HG03097 (cell line): ENCODE measurements at regions not wholly inside any gene's neighbourhood (a gene's known extent, or its start where the extent isn't known, plus 50 kb on each side); places are given as distances from the start of the nearest gene placed in this dataset.

Experiments used
- ATAC-seq: cut with Tn5 transposase; IDR thresholded peaks from one replicate; pipeline ENCODE4 v1.9.1; 2021; ENCODE audit not compliant: unreplicated experiment, low FRiP score

- no peak for ATAC-seq
These were observed 2310.2 kb downstream of the LRRC4C start for GRCh38 chr11:39149214-39149613.

- ATAC-seq: no peak
These were observed 2314.1 kb downstream of the LRRC4C start for GRCh38 chr11:39145346-39145745.

DNA sequence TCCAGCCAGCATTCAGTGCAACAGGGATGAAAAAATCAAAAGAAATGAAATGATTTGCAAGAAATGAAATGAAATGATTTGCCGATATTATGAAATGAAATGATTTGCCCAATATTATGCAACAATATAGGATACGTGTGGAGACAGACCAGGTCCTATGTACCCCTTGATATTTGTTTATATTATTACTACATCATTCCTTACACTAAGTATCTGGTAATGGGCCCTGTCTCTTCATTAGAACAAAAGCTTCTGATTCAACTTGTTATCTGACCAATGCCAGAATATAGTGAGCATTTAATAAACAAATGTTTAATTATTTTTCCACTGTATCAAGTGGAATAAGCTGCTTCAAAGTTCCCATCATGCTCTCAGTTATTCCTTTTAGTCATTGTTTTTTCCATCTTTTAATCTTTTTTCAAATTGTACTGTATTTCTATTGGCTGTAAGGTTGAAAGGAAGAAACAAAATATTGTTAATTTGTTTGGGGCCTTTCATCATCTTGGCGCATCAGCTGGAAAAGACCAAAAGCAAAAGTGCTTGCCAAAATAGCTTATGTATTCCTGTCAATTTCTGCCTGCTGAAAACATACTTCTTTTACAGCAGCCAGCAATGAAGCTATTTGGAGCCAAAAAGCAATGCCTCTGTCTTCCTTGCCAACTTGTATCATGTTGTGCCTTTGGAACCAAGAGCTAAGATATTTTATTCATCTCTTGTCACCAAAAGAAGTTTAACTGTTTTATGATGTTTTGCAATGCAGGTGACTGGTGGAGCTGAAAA, 2314.9 kb downstream of the LRRC4C start:
- ATAC-seq: no peak

DNA sequence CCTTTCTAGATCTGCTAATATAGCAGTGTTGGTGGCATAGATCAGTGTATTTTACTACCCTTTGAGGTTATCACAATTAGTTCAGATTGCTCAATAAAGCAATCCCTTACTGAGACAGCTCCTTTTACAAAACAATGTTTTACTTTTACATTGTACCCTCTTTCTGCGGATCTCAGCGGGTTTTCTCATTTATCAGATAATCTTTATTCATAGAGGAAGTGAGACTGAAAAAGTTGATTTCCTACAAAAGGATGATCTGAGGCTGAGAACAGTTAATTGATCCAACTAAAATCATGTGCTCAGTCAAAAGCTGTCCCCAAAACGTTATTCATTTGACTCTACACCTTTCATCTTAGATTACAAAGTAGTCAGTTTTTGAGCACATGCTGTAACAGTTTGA, 2319.9 kb downstream of the LRRC4C start:
- ATAC-seq: no peak

DNA sequence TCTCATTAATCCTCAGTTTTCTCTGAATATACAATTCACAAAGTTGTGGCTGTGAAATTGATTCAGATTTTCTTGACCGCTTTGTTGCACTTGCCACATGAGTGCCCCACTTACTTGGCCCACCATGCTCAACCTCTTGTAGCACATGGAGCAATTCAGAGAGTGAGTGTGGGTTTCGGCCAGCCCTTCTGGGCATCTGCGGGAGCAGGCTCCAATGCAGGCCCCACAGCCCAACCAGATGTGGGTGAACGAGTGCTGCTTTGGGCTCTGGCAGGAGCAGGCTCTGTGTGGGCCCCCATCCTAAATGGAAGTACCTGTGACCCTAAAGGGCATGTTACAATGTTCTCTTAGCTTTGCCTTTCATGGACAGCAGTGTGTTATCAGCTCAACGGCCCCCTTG, 2338.6 kb downstream of the LRRC4C start:
- no peak for ATAC-seq

- ATAC-seq: no peak
These were observed 2345.8 kb downstream of the LRRC4C start for GRCh38 chr11:39113606-39114005.

DNA sequence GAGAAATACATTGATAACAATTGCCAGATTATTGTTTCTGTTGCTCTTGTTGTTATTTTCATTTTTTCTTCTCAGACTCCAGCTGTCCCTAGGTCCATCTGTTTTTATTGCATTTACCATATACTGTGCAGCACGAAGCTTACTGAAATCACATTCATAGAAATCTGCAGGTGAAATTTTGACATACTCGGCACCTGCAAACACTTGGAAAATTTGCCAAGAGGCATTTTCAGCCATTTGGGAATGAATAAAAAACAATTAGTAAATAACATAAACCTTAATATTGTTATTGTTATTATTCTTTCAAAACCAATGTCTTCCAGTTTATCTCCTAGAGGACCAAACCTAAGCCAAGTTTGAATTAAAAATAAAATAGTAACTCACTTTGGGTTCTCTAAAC, 2357.2 kb downstream of the LRRC4C start:
- ATAC-seq: no peak

DNA sequence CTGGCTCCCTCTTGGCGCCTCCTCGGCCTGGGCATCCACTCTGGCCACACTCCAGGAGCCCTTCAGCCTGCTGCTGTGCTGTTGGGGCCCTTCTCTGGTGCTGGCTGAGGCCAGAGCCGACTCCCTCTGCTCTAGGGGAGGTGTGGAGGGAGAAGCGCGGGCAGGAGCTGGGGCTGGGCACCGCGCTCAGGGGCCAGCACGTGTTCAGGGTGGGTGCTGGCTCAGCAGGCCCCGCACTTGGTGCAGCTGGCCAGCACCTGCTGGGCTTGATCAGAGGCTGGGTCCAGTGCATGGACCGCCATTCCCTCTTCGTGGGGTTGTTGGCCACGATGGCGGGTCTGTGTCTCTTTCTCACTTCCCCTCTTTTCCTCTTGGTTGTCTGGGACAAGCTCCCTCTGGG, 2381.0 kb downstream of the LRRC4C start:
- no peak for ATAC-seq

DNA sequence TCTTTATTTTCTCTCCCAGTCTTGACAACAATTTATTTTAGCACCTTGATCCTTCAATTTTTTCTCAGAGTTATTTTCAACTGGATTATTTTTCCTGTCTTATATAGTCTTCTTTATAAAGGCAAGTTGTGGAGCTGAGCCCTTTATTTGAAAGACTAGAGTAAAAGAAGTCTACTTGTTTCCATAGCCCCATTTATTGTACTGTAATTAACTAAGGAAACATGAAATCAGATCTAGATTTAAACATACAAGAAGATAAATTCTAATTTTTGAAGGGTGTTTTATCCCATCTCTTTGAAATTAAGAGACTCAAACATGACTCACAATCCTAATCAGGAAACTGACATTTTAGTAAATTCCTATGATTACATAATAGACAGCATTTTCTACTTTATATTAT, 2421.8 kb downstream of the LRRC4C start:
- no peak for ATAC-seq

- ATAC-seq: no peak
These were observed 2423.4 kb downstream of the LRRC4C start for GRCh38 chr11:39036021-39036420.

DNA sequence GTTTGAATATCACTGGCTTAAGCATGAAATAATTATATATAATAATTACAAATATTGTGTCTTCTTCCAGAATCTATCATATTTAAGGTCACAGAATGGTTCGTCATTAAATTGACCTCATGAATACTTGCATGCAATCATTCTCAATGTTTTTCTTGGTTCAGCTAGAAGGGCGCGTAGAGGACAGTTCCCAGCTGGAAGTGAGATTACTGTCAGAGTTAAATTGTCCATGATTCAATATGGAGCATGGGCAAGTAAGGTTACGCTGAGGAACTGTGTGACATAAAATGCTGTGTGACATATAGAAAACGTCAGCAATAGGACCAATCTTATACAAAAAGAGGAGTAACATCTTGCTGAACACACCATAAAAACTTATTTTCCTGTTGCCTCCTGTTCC, 2423.5 kb upstream of the RAG2 start:
- ATAC-seq: no peak

DNA sequence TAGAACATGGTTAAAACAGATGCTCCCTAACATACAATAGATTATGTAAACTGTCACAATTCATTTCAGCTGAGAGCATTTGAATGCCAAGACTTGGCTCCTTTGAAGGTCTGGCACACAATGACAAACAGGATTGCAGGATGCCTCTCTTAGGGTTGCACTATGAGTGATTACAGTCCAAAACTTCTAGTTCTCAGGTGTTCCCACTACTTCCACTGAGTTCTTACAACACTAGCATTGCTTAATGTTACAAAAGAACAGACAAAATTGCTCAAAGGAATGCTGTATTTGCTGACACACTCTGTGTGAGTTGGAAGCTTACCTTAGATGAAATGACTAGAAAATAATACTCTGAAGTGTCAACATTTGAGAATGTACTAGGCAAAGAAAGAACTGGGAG, 2413.8 kb upstream of the RAG2 start:
- no peak for ATAC-seq

DNA sequence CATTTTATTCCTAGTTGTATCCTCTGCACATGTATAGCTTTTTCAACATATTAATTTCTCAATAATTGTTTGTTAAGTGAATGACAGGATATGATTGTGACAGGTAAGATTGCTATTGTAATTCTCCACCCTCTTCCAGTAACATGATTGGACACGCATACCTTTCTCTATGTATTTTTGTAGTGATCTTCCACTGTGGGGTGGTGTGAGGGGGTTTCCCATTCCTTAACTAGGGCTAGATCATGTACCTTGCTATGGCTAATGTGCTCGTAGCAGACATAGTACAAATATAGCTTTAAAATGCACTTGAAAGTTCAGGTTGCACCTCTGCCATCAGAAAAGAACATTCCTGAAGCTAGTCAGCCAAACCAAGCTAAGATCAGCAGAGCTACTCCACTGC, 2392.8 kb upstream of the RAG2 start:
- ATAC-seq: no peak

- ATAC-seq: no peak
These were observed 2392.1 kb upstream of the RAG2 start for GRCh38 chr11:38990139-38990538.

DNA sequence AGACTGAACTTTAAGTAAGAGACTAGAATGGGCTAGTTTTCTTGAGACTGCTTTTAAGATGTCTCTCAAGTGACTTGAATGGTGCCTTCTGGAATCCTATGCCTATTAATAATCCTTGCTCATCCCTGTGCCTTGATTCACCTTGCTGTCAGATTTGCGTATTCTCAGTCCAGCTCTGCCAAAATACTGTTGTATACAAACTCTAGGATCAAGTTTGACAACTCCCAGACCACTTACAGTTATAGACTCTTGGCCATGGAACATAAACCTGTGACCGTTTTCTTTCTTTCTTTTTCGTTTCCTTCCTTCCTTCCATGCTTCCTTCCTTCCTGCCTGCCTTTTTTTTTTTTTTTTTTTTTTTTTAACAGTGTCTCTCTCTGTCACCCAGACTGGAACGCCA, 2390.9 kb upstream of the RAG2 start:
- no peak for ATAC-seq

DNA sequence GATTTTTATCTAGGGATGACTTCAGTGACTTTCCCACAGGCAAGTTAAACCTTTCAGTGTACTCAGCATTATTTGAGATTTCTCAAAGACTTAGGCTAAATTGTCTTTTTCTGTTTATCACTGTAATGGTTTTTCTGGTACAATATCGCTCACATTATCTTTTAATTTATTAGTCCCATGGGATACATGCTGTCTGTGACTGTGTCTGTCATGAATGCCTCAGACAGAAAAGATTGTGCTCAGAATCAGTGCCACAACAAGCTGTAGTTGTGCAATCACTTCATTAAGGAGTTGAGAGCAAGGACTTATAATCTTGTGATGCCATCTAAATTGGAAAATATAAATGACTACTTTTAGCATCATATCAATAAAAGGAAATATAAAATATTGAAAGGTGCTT, 2374.2 kb upstream of the RAG2 start:
- no peak for ATAC-seq

DNA sequence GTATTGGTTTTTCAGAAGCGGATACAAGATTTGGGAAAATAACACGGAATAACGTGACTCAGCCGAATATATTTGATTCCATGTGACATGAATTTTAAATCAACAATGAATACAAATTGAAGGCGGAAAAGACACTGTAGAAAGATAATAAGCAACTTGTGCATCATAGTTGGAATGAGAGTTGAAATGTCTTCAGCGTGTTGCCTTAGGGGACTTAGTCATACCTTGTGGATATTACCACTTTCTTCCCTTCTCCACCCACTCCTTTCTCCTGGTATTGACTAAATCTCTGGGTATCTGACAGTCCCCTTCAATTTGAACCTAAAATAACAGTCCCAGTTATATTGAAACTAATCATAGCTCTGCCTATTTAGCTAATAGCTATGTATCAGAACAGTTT, 2373.1 kb upstream of the RAG2 start:
- ATAC-seq: no peak

GRCh38 chr11:38968951-38969350, 2370.9 kb upstream of the RAG2 start:
- no peak for ATAC-seq

GRCh38 chr11:38952698-38953097, 2354.7 kb upstream of the RAG2 start:
- ATAC-seq: no peak

DNA sequence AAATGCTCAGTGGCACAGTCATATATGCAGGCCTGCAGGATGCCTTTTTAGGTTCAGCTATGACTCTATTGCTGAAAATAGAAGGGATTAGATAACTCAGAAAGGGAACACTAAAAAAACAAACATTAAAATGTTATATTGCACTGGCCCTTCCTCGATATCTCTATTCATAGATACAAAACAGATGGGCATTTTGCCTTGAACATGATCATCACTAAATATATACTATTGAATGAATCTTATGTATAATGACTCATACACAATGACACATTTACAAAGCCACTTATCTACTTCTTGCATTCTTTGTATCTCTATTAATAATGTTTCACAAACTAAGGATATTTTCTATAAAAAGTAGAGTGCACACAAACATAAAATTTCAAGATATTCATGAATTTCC, 2352.8 kb upstream of the RAG2 start:
- ATAC-seq: no peak

GRCh38 chr11:38948392-38948791, 2350.4 kb upstream of the RAG2 start:
- ATAC-seq: no peak

DNA sequence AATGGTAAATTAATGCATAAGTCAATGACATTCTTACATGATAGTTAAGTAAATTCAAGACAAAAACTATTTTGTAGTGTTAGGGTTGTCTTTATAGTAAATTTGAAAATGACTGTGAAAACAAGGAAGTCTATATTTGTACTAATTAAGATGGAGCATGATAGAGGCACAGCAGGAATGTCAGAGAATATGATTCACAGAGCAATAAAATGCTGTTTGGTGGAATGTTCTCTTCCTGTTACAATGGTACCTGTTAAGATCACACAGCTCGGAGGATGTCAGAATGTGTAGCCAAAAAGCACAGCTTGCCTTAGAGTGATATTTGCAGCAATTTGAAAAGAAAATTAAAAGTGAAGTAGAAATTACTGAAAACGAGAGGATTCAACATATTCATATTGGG, 2339.7 kb upstream of the RAG2 start:
- no peak for ATAC-seq

DNA sequence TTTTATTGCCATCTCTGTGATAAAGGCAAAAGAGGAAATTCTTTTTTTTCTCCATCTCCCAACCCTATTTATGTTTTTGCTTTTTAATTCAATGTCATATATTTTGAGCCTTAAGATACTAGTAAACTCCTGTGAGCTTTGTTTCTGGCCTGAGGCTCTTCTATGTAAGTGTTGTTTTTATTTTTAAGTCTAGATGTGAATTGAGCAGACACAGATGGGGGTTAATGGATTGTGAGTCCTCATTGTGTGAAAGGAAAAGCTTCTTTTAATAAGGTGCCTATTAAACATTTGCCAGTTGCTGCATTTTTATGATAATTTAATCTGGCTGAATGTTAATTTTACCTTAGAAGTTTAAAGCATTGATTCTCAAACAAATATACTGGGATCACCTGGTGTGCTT, 2337.9 kb upstream of the RAG2 start:
- ATAC-seq: no peak
